Mesenchymal stem cell (in vitro differentiated cells and primary cell): ENCODE measurements at regions not wholly inside any gene's neighbourhood (a gene's known extent, or its start where the extent isn't known, plus 50 kb on each side); places are given as distances from the start of the nearest gene placed in this dataset.

Experiments used
- DNase-seq: peaks from one replicate; pipeline ENCODE4 v3.0.0-alpha.2; 2013
- H2AFZ ChIP-seq: one replicate; pipeline ENCODE4 v1.6.1; 2013; ENCODE audit warnings: low read depth, mild to moderate bottlenecking, control low read depth, inconsistent platforms, low read length, moderate library complexity
- H2AK5ac ChIP-seq: 2 replicates; pipeline ENCODE4 v1.6.1; 2013; ENCODE audit warnings: low read length, moderate library complexity, mild to moderate bottlenecking, inconsistent platforms; ENCODE audit not compliant: severe bottlenecking
- H2BK120ac ChIP-seq: one replicate; pipeline ENCODE4 v1.6.1; 2013; ENCODE audit warnings: low read depth, mild to moderate bottlenecking, inconsistent platforms, low read length, moderate library complexity
- H2BK12ac ChIP-seq, 2 experiments: one replicate each; pipeline ENCODE4 v1.6.1; 2013; ENCODE audit warnings: inconsistent platforms in 2 of 2, low read length in 2 of 2, mild to moderate bottlenecking in 2 of 2, moderate library complexity in 2 of 2, control low read depth in 1 of 2
- H2BK15ac ChIP-seq: one replicate; pipeline ENCODE4 v1.6.1; 2013; ENCODE audit warnings: mild to moderate bottlenecking, low read depth, inconsistent platforms; ENCODE audit not compliant: poor library complexity, severe bottlenecking
- H2BK5ac ChIP-seq: 2 replicates; pipeline ENCODE4 v1.6.1; 2013; ENCODE audit warnings: low read depth, mild to moderate bottlenecking, low read length, control low read depth, inconsistent platforms; ENCODE audit not compliant: poor library complexity, severe bottlenecking
- H3K14ac ChIP-seq, 2 experiments: one replicate each; pipeline ENCODE4 v1.6.1; 2013; ENCODE audit warnings: inconsistent platforms in 2 of 2, low read length in 2 of 2, control low read depth in 1 of 2, mild to moderate bottlenecking in 1 of 2, moderate library complexity in 1 of 2
- H3K18ac ChIP-seq, 2 experiments: one replicate each; pipeline ENCODE4 v1.6.1; 2013; ENCODE audit warnings: inconsistent platforms in 2 of 2, low read length in 2 of 2, control low read depth in 1 of 2, low read depth in 1 of 2, mild to moderate bottlenecking in 1 of 2
- H3K23ac ChIP-seq, 2 experiments: one replicate each; pipeline ENCODE4 v1.6.1; 2013; ENCODE audit warnings: inconsistent platforms in 2 of 2, low read length in 2 of 2, mild to moderate bottlenecking in 2 of 2, moderate library complexity in 2 of 2, control low read depth in 1 of 2
- H3K27ac ChIP-seq: 2 replicates; pipeline ENCODE4 v1.5.1; 2013; ENCODE audit warnings: mild to moderate bottlenecking, moderate library complexity, low read length, control low read depth, inconsistent platforms; ENCODE audit not compliant: poor library complexity, severe bottlenecking
- H3K27me3 ChIP-seq, 2 experiments: 2 replicates each; pipeline versions ENCODE4 v1.6.1 to v1.7.0; 2013; ENCODE audit warnings: low read length in 2 of 2, mild to moderate bottlenecking in 2 of 2, moderate library complexity in 2 of 2, control low read depth in 1 of 2, inconsistent platforms in 1 of 2; ENCODE audit not compliant: control insufficient read depth in 1 of 2, insufficient read depth in 1 of 2
- H3K36me3 ChIP-seq, 2 experiments: 2 replicates each; pipeline versions ENCODE4 v1.6.1 to v1.7.0; 2013; ENCODE audit warnings: low read length in 2 of 2, control low read depth in 1 of 2, inconsistent platforms in 1 of 2, low read depth in 1 of 2, mild to moderate bottlenecking in 1 of 2; ENCODE audit not compliant: insufficient read depth in 2 of 2, control insufficient read depth in 1 of 2
- H3K4ac ChIP-seq, 2 experiments: one replicate each; pipeline ENCODE4 v1.6.1; 2013; ENCODE audit warnings: inconsistent platforms in 2 of 2, low read length in 2 of 2, mild to moderate bottlenecking in 2 of 2, moderate library complexity in 2 of 2, control low read depth in 1 of 2, low read depth in 1 of 2
- H3K4me1 ChIP-seq: 2 replicates; pipeline ENCODE4 v1.6.1; 2013; ENCODE audit warnings: low read depth, low read length, control low read depth; ENCODE audit not compliant: control insufficient read depth, insufficient read depth
- H3K4me2 ChIP-seq: 2 replicates; pipeline ENCODE4 v1.6.1; 2013; ENCODE audit warnings: low read length, mild to moderate bottlenecking, inconsistent platforms; ENCODE audit not compliant: poor library complexity, severe bottlenecking
- H3K4me3 ChIP-seq, 2 experiments: 2 replicates each; pipeline versions ENCODE4 v1.5.1 to v1.7.0; 2013; ENCODE audit warnings: low read length in 2 of 2, mild to moderate bottlenecking in 2 of 2, control low read depth in 1 of 2, low read depth in 1 of 2; ENCODE audit not compliant: insufficient read depth in 1 of 2
- H3K79me1 ChIP-seq: replicated peaks from 2 replicates; pipeline ENCODE4 v1.6.1; 2013; ENCODE audit warnings: mild to moderate bottlenecking, control low read depth, low read length, inconsistent platforms; ENCODE audit not compliant: poor library complexity, severe bottlenecking
- H3K9ac ChIP-seq: 2 replicates; pipeline ENCODE4 v1.7.0; 2013; ENCODE audit warnings: mild to moderate bottlenecking, low read length, moderate library complexity
- H3K9me3 ChIP-seq: 2 replicates; pipeline ENCODE4 v1.7.0; 2013; ENCODE audit warnings: mild to moderate bottlenecking, low read length; ENCODE audit not compliant: control insufficient read depth
- H4K8ac ChIP-seq: one replicate; pipeline ENCODE4 v1.6.1; 2013; ENCODE audit warnings: inconsistent platforms, mild to moderate bottlenecking, low read length, moderate library complexity
- H4K91ac ChIP-seq: one replicate; pipeline ENCODE4 v1.6.1; 2013; ENCODE audit warnings: mild to moderate bottlenecking, low read length, inconsistent platforms
- WGBS: methylation state at CpG from one replicate; pipeline ENCODE4 v1.1.7; 2013; ENCODE audit warnings: mixed read lengths; 5-methylcytosine and 5-hydroxymethylcytosine counted together

- peak overlapping the region; percentile 49 for H2BK5ac ChIP-seq
- no peaks in the 10 kb centered on the region for H3K79me1 ChIP-seq
- peak overlapping the region; percentile 93 for H2BK12ac ChIP-seq
- peak; percentile 72 for DNase-seq
- H4K91ac ChIP-seq = peak overlapping the region; percentile 89
- peak overlapping the region; percentile 76 for H3K4me2 ChIP-seq
- H3K9ac ChIP-seq = peak overlapping the region; percentile 83
- H3K4me3 ChIP-seq = peak overlapping the region in 1 of 2 experiments; percentile 62
- no peaks in the 10 kb centered on the region for H3K36me3 ChIP-seq
- peak overlapping the region in 1 of 2 experiments; percentile 80 for H3K14ac ChIP-seq
- H3K23ac ChIP-seq = peak overlapping the region in 1 of 2 experiments; percentile 47
- no peak overlapping the region for H2BK15ac ChIP-seq
- peak overlapping the region; percentile 92 for H3K27ac ChIP-seq
- H2AFZ ChIP-seq = no peak overlapping the region
- peaks cover 11% of the 10 kb centered on the region for H3K4me1 ChIP-seq
- H2AK5ac ChIP-seq = peak overlapping the region; percentile 91
- peak overlapping the region; percentile 94 for H2BK120ac ChIP-seq
- peak overlapping the region; percentile 64 to 96 for H3K4ac ChIP-seq
- H4K8ac ChIP-seq = peak overlapping the region; percentile 82
- H3K27me3 ChIP-seq = no peaks in the 10 kb centered on the region
- H3K18ac ChIP-seq = peak overlapping the region; percentile 98
- peaks cover 5% of the 10 kb centered on the region for H3K9me3 ChIP-seq
- WGBS = 20% methylated on average over 15 of the region's 16 CpGs
Measured at GRCh38 chr5:125411744-125412560, 665.5 kb upstream of the ZNF608 start.

- Histone ChIP-seq H3K79me1 (no peaks in the 10 kb centered on the region), H2AFZ (no peak overlapping the region), H3K4me2 (no peak overlapping the region), H3K18ac (no peak overlapping the region), H3K4ac (peak overlapping the region in 1 of 2 experiments; percentile 96), H2BK12ac (no peak overlapping the region), H2BK5ac (peak overlapping the region; percentile 49), H3K27ac (peak overlapping the region; percentile 92), H3K9ac (peak overlapping the region; percentile 83), H2AK5ac (no peak overlapping the region), H3K9me3 (no peaks in the 10 kb centered on the region), H2BK120ac (no peak overlapping the region), H3K36me3 (no peaks in the 10 kb centered on the region), H3K27me3 (no peaks in the 10 kb centered on the region), H3K4me1 (peaks cover 11% of the 10 kb centered on the region), H3K23ac (no peak overlapping the region), H4K91ac (no peak overlapping the region), H2BK15ac (peak overlapping the region; percentile 52), H3K4me3 (peak overlapping the region in 1 of 2 experiments; percentile 62), H3K14ac (no peak overlapping the region), H4K8ac (no peak overlapping the region)
- WGBS = under 1% methylated on average over 5 of the region's 14 CpGs
- DNase-seq = peak; percentile 96
Measured at GRCh38 chr5:125412561-125413495, 666.4 kb upstream of the ZNF608 start.

DNA sequence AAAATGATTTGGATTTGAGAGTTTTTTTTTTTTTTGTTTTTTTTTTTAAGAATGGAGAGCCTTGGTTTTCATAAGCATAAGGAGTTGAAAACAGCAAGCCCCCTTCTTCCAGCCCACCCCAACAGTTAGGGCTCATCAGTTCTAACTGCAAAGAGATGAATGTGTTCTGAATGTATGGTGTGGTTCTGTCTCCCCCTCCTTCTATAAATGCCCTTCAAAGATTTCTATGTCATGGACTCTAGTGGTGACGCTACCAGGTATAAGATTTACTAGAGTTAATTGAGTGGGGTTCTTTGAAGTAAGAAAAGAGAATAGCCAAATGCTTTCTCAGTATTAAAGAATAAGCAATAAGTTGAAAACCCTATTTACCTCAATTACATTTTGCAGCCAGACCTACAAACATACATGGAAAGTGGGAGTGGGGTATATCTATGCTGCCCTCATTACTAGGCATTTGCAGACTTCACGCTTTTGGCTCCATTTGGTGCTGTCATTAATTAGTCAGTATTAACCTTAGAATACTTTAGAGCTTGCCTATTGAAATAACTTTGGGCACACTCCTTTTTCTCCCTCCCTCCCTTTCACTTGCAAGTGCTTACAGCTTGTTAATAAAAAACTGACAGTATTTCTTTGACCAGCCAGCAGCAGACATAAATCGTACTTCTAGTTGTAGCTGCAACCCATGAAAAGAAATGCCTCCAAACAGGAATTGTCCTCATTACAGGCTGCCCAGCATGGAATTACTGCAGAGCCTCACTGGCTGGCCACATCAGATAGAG, 667.2 kb upstream of the ZNF608 start:
- H3K79me1 ChIP-seq = no peaks in the 10 kb centered on the region
- no peaks in the 10 kb centered on the region for H3K36me3 ChIP-seq
- no peak overlapping the region for H4K91ac ChIP-seq
- no peak overlapping the region for H2BK120ac ChIP-seq
- H3K27ac ChIP-seq = peak overlapping the region; percentile 40
- DNase-seq = peak; percentile 15
- H2BK12ac ChIP-seq = peak overlapping the region in 1 of 2 experiments; percentile 54
- no peaks in the 10 kb centered on the region for H3K9me3 ChIP-seq
- peak overlapping the region; percentile 83 for H3K9ac ChIP-seq
- H3K14ac ChIP-seq = no peak overlapping the region
- peak overlapping the region in 1 of 2 experiments; percentile 2 for H3K18ac ChIP-seq
- H4K8ac ChIP-seq = no peak overlapping the region
- H3K27me3 ChIP-seq = no peaks in the 10 kb centered on the region
- H2AFZ ChIP-seq = no peak overlapping the region
- no peak overlapping the region for H2AK5ac ChIP-seq
- 83% methylated on average over 2 of the region's 3 CpGs for WGBS
- no peak overlapping the region for H3K23ac ChIP-seq
- peak overlapping the region in 1 of 2 experiments; percentile 45 for H3K4ac ChIP-seq
- no peak overlapping the region for H2BK15ac ChIP-seq
- H3K4me3 ChIP-seq = no peak overlapping the region
- H3K4me2 ChIP-seq = peak overlapping the region; percentile 10
- no peak overlapping the region for H2BK5ac ChIP-seq
- H3K4me1 ChIP-seq = peaks cover 9% of the 10 kb centered on the region
